ENCODE measurements at regions not wholly inside any gene's neighbourhood (a gene's known extent, or its start where the extent isn't known, plus 50 kb on each side); places are given as distances from the start of the nearest gene placed in this dataset.
"Not testable (repeated sequence)": the region's sequence is repeated elsewhere in the genome, so short reads cannot be mapped to it uniquely, and the experiment has no call there.

DNA sequence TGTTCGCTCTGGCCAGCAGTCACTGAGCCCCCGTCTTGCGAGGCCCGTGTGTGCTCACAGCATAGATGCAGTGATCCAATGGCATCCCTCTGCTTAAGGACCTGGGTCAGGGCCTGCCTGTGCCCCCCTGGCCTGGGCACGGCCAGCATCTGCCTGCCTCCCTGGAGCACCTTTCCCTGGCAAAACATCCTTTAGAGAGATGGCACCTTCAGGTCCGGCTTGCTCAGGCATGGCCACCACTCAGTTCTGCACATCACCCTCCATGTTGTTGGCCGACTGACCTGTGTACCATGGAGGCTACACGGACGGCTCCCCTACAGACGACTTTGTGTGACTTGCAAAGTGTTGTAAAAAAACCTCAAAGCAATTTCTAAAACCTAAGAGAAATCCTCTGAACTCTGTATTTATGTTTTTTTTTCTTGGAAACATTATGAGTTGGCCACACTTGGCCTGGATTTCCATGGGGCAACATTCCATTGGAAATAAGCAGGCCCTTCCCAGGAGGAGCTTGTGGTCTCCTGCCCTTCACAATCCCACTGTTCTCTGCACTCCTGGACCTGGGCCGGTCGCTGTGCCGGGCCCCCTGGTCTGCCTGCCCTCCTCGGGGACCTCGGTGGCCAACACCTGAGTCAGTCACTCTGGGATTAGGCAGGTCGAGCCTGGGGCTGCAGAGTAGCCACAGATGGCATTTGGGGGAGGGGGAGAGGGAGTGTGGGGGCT is 592.4 kb downstream of the TBC1D22A start:
- no peak for DNase-seq

DNA sequence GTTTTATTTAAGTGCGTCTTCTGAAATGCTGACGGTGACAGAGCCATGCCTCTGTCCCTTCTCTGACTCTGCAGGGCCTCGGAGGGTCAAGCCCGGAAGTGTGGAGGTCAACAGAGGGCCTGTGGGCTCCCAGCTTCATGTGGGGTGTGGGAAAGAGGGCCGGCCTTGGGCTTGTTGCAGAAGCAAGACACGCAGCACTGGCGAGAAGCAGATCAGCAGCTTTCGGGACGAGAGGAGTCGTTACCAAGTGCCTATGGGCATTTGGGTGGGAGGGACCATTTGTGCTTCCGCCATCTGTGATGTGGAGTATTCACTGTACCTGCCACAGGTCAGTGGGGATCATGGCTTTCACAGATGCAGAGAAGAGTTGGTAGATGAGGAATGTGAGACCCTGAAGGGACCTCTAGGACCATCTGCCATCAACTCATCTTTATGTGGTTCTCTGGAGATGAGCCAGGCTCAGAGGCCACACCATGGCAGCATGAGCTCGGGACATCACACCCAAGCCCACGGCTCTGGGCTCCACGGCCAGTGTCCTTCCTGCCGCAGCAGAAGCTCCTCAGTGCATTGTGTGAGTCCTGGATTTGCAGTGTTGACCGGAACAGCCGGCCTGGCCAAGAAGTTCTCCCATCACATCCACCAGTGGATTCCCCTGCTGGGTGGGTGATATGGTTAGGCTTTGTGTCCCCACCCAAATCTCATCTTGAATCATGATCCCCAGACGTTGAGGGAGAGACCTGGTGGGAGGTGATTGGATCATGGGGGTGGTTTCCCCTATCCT is 590.7 kb downstream of the TBC1D22A start:
- DNase-seq, result no peak

GRCh38 chr22:47351836-47352579 is 589.6 kb downstream of the TBC1D22A start:
- no peak for DNase-seq

- DNase-seq, result not testable (repeated sequence)
These were observed 583.8 kb downstream of the TBC1D22A start for GRCh38 chr22:47346287-47346686.

GRCh38 chr22:47345025-47345424 is 582.6 kb downstream of the TBC1D22A start:
- DNase-seq, result no peak

DNA sequence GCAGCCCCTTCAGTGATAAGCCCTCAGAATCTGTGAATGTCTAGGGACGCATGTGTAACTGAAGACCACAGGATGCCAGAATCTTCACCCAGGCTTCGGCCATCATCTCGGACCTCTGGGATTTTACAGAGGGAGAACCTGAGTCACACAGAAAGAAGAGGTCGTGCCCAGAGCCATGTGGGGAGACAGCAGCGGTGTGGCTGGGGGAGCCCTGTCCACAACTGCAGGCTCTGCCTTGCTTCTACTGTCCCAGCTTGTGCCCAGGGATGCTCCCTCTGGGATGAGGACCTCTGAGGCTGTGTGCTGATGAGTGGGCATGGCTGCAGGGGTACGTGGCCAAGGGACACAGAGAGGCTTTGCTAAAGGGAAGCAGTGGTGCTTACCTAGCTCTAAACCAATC is 582.0 kb downstream of the TBC1D22A start:
- DNase-seq, result no peak

GRCh38 chr22:47343611-47344010 is 581.2 kb downstream of the TBC1D22A start:
- DNase-seq, result no peak

- no peak for DNase-seq
These were observed 580.0 kb downstream of the TBC1D22A start for GRCh38 chr22:47342446-47342845.

DNA sequence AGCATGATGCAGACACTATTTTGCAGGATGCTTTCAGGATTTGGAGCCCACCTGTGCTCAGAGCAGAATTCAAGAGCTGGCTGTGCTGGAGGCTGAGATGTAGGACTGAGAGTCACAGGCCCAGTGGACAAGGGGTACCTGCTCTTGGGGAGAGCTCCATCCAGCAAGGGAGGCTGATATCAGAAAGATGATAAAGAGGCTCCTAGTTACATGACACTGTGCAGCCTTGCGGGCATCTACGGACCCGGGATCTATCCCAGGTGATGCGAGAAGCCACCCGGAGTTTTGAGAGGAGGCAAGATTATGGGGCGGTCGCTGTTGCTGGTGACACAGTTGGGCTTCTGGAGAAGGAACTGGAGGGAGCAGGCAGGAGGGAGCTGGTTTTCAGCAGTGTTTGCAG is 579.0 kb downstream of the TBC1D22A start:
- DNase-seq, result no peak

- no peak for DNase-seq
These were observed 578.5 kb downstream of the TBC1D22A start for GRCh38 chr22:47340851-47341436.

- DNase-seq, result no peak
These were observed 574.7 kb downstream of the TBC1D22A start for GRCh38 chr22:47337161-47337621.

GRCh38 chr22:47335958-47336357 is 573.5 kb downstream of the TBC1D22A start:
- no peak for DNase-seq

DNA sequence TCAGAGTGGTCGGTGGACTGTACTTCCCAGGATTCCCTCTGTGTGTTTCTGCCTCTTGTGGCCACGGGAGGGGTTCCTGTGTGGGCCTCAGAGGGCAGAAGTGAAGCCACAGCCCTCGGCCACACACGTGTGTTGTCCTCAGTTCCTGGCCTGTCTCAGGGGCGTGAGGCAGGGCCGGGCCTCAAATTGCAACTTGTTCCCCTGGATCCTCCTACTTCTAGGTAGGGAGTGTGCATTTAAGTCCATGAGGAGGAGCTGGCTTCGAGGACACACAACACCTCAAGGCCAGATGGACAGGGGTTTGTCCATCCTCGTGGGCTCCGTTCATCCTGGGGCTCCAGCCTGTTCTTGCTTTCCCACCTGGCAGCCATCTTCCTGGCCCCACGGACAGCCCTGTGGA is 573.0 kb downstream of the TBC1D22A start:
- DNase-seq, result no peak

- no peak for DNase-seq
These were observed 572.2 kb downstream of the TBC1D22A start for GRCh38 chr22:47334601-47335000.

DNA sequence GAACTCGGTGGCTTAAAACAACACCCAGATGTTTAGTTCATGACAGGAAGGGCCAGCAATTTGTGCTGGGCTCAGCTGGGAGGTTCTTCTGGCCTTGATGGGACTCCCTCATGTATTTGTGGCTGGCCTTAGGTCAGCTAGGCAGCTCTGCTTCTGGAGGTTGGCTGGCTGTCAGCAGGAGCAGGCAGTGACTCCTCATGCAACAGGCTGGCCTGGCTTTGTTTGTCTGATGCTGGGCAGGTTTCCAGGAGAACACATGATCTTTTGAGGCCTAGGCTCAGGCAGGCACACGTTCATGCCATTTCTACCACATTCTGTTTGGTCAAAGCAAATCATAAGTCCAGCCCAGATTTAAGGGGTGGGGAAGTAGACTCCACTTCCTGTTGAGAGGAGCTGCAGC is 571.2 kb downstream of the TBC1D22A start:
- no peak for DNase-seq

DNA sequence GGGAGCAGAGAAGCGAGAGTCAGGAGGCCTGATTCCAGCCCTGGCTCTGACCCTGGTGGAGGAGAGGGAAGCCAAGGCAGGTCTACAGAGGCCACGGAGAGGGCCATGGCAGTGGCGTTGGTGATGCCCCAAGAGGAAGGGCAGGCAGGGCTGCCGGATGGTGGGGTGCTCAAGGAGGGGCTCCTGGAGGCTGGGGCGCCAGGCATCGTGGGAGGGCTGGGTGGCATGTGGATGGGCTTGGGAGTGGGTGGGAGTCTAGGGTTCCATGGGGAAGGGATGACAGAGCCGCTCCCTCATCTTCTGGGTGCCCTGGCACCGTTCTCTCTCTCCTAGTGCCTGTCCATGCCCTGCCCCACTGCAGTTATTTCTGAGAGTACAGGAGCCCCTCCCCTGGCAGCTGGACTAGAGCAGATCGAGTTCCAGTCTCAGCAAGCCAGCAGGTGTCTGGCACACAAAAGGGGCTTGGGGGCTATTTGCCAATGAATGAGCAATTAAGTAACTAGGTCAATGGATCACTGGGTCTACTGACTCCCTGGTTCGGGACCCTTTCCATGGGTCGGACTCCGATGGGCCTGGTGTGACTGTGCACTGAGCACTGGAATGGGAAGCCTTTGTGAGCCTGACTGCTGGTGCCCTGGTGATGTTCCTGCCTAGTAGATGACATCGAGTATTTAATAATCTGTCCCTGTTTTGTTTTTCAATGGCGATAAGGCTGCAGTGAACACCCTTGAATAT is 570.0 kb downstream of the TBC1D22A start:
- no peak for DNase-seq

GRCh38 chr22:47331750-47332149 is 569.3 kb downstream of the TBC1D22A start:
- no peak for DNase-seq

- no peak for DNase-seq
These were observed 567.5 kb downstream of the TBC1D22A start for GRCh38 chr22:47329727-47330650.

DNA sequence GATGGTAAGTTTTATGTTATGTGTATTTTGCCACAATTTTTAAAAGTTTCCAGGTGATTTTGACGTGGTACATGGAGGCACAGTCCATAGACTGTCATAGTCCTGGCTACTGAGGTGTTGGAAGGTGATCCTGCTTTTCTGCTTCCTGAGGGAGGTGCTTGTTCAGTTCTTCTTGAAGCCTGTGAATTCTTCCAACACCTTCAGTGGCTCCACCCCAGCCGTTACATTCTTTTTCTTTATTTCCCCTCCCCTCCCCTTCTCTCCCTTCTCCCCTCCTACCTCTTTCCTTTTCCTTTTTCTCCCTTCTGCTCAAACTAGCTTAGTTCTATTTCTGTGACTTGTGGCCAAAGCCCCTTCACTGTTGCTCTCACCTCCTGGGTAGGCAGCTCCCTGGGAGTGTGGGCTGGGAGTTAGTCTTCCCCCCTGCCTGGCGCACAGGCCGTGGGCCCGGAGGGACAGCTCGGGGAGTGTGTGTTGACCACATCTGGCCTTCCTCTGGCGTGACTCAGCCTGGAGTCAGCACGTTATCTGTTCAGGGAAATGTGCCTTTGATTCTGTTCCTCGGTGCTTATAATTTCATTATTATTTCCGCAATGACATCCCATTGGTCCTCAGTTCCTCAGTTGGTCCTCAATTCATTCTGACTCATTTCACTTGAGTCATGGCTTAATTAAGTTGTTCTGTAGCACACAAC is 566.2 kb downstream of the TBC1D22A start:
- no peak for DNase-seq

GRCh38 chr22:47327241-47327640 is 564.8 kb downstream of the TBC1D22A start:
- DNase-seq, result no peak

- no peak for DNase-seq
These were observed 562.8 kb downstream of the TBC1D22A start for GRCh38 chr22:47325249-47325648.
